HG03139 (cell line): ENCODE measurements at regions not wholly inside any gene's neighbourhood (a gene's known extent, or its start where the extent isn't known, plus 50 kb on each side); places are given as distances from the start of the nearest gene placed in this dataset.
"Not testable (repeated sequence)": the region's sequence is repeated elsewhere in the genome, so short reads cannot be mapped to it uniquely, and the experiment has no call there.

ENCODE experiments used
- ATAC-seq: cut with Tn5 transposase; IDR thresholded peaks from one replicate; pipeline ENCODE4 v1.9.1; 2021; ENCODE audit not compliant: unreplicated experiment

GRCh38 chr16:16933861-16934260 is 536.9 kb downstream of the XYLT1 start:
- no peak for ATAC-seq

- ATAC-seq: no peak
Measured at GRCh38 chr16:16934660-16935059, 536.1 kb downstream of the XYLT1 start.

- not testable (repeated sequence) for ATAC-seq
Measured at GRCh38 chr16:16935909-16936308, 534.9 kb downstream of the XYLT1 start.

GRCh38 chr16:16937576-16937975 is 533.2 kb downstream of the XYLT1 start:
- no peak for ATAC-seq

GRCh38 chr16:16938009-16938408 is 532.8 kb downstream of the XYLT1 start:
- no peak for ATAC-seq

GRCh38 chr16:16938980-16939379 is 531.8 kb downstream of the XYLT1 start:
- no peak for ATAC-seq

- ATAC-seq: no peak
Measured at GRCh38 chr16:16940351-16940750, 530.4 kb downstream of the XYLT1 start.

GRCh38 chr16:16942849-16943248 is 527.9 kb downstream of the XYLT1 start:
- ATAC-seq: not testable (repeated sequence)

GRCh38 chr16:16945207-16945606 is 525.6 kb downstream of the XYLT1 start:
- no peak for ATAC-seq

- ATAC-seq: no peak
Measured at GRCh38 chr16:16956376-16956775, 514.4 kb downstream of the XYLT1 start.

GRCh38 chr16:16960785-16961184 is 510.0 kb downstream of the XYLT1 start:
- ATAC-seq: no peak

GRCh38 chr16:16966439-16966838 is 504.3 kb downstream of the XYLT1 start:
- ATAC-seq: no peak

GRCh38 chr16:16971042-16971441 is 499.7 kb downstream of the XYLT1 start:
- ATAC-seq: no peak

GRCh38 chr16:16972831-16973230 is 497.9 kb downstream of the XYLT1 start:
- no peak for ATAC-seq

GRCh38 chr16:16973707-16974591 is 496.8 kb downstream of the XYLT1 start:
- no peak for ATAC-seq

GRCh38 chr16:16982614-16983013 is 488.1 kb downstream of the XYLT1 start:
- ATAC-seq: no peak

- ATAC-seq: no peak
Measured at GRCh38 chr16:16983582-16983981, 487.2 kb downstream of the XYLT1 start.

- ATAC-seq: not testable (repeated sequence)
Measured at GRCh38 chr16:16984091-16984490, 486.7 kb downstream of the XYLT1 start.

GRCh38 chr16:16985707-16986106 is 485.1 kb downstream of the XYLT1 start:
- ATAC-seq: no peak

GRCh38 chr16:16988963-16989362 is 481.8 kb downstream of the XYLT1 start:
- ATAC-seq: no peak

GRCh38 chr16:16989368-16989767 is 481.4 kb downstream of the XYLT1 start:
- no peak for ATAC-seq

GRCh38 chr16:16991711-16992110 is 479.0 kb downstream of the XYLT1 start:
- ATAC-seq: no peak
